ENCODE measurements at regions not wholly inside any gene's neighbourhood (a gene's known extent, or its start where the extent isn't known, plus 50 kb on each side); places are given as distances from the start of the nearest gene placed in this dataset.

- Histone ChIP-seq H3K4me3 (ENCODE audit: low read length) (no peak overlapping the region), H3K4me1 (ENCODE audit: control insufficient read depth, insufficient read depth, low read length) (no peaks in the 10 kb centered on the region), H3K36me3 (ENCODE audit: control insufficient read depth, insufficient read depth, low read length) (no peaks in the 10 kb centered on the region), H3K27me3 (ENCODE audit: control insufficient read depth, insufficient read depth, low read length, poor library complexity, severe bottlenecking) (no peaks in the 10 kb centered on the region), H3K27ac (ENCODE audit: low read depth, low read length) (no peak overlapping the region), H3K9me3 (ENCODE audit: control insufficient read depth, low read length) (no peaks in the 10 kb centered on the region), H3K9ac (ENCODE audit: extremely low read depth, low read length, poor library complexity, severe bottlenecking) (no peak overlapping the region)
- DNase-seq: no peak
- TF ChIP-seq CTCF (conservative IDR thresholded peaks at IDR 0.05): no peak
- 96 to 97% methylated on average over 3 of the region's 3 CpGs for WGBS, 2 experiments (ENCODE audit: insufficient coverage in 1 of 2, insufficient read length in 1 of 2)
- Mint-ChIP-seq H3K4me3 (no peak overlapping the region), H3K36me3 (ENCODE audit: low read depth) (no peaks in the 10 kb centered on the region), H3K9me3 (no peaks in the 10 kb centered on the region), H3K27ac (no peak overlapping the region), H3K27me3 (ENCODE audit: insufficient read depth) (no peaks in the 10 kb centered on the region), H3K4me1 (no peaks in the 10 kb centered on the region)
These were observed 371.4 kb upstream of the FAM241A start for GRCh38 chr4:111773858-111774257.

- H3K9me3 ChIP-seq (ENCODE audit: control insufficient read depth, low read length): no peaks in the 10 kb centered on the region
- H3K9ac ChIP-seq (ENCODE audit: extremely low read depth, low read length, poor library complexity, severe bottlenecking): no peak overlapping the region
- H3K4me3 Mint-ChIP-seq: no peak overlapping the region
- H3K27ac ChIP-seq (ENCODE audit: low read depth, low read length): no peak overlapping the region
- H3K27ac Mint-ChIP-seq: no peak overlapping the region
- TF ChIP-seq CTCF (conservative IDR thresholded peaks at IDR 0.05): no peak
- no peaks in the 10 kb centered on the region for H3K4me1 ChIP-seq (ENCODE audit: control insufficient read depth, insufficient read depth, low read length)
- no peak overlapping the region for H3K4me3 ChIP-seq (ENCODE audit: low read length)
- no peaks in the 10 kb centered on the region for H3K4me1 Mint-ChIP-seq
- H3K9me3 Mint-ChIP-seq: no peaks in the 10 kb centered on the region
- H3K27me3 ChIP-seq (ENCODE audit: control insufficient read depth, insufficient read depth, low read length, poor library complexity, severe bottlenecking): no peaks in the 10 kb centered on the region
- H3K27me3 Mint-ChIP-seq (ENCODE audit: insufficient read depth): no peaks in the 10 kb centered on the region
- no peaks in the 10 kb centered on the region for H3K36me3 ChIP-seq (ENCODE audit: control insufficient read depth, insufficient read depth, low read length)
- no peak for DNase-seq
- WGBS, 2 experiments (ENCODE audit: insufficient coverage in 1 of 2, insufficient read length in 1 of 2): 82 to 92% methylated on average over 3 to 4 of the region's 4 CpGs
- no peaks in the 10 kb centered on the region for H3K36me3 Mint-ChIP-seq (ENCODE audit: low read depth)
These were observed 369.5 kb upstream of the FAM241A start for GRCh38 chr4:111775556-111776297.

GRCh38 chr4:111776561-111776960 lies 368.7 kb upstream of the FAM241A start:
- no peaks in the 10 kb centered on the region for H3K4me1 Mint-ChIP-seq
- Histone ChIP-seq H3K36me3 (ENCODE audit: control insufficient read depth, insufficient read depth, low read length) (no peaks in the 10 kb centered on the region), H3K27ac (ENCODE audit: low read depth, low read length) (no peak overlapping the region), H3K27me3 (ENCODE audit: control insufficient read depth, insufficient read depth, low read length, poor library complexity, severe bottlenecking) (no peaks in the 10 kb centered on the region), H3K4me3 (ENCODE audit: low read length) (no peak overlapping the region), H3K4me1 (ENCODE audit: control insufficient read depth, insufficient read depth, low read length) (no peaks in the 10 kb centered on the region), H3K9ac (ENCODE audit: extremely low read depth, low read length, poor library complexity, severe bottlenecking) (no peak overlapping the region), H3K9me3 (ENCODE audit: control insufficient read depth, low read length) (no peaks in the 10 kb centered on the region)
- no peaks in the 10 kb centered on the region for H3K36me3 Mint-ChIP-seq (ENCODE audit: low read depth)
- no peak overlapping the region for H3K27ac Mint-ChIP-seq
- TF ChIP-seq CTCF (conservative IDR thresholded peaks at IDR 0.05): no peak
- no peaks in the 10 kb centered on the region for H3K27me3 Mint-ChIP-seq (ENCODE audit: insufficient read depth)
- no peak for DNase-seq
- H3K4me3 Mint-ChIP-seq: no peak overlapping the region
- WGBS, 2 experiments (ENCODE audit: insufficient coverage in 1 of 2, insufficient read length in 1 of 2): 100% methylated on average over 1 of the region's 1 CpG; no CpG with 5 or more reads in 1 of the 2 experiments
- H3K9me3 Mint-ChIP-seq: no peaks in the 10 kb centered on the region
